ENCODE measurements at regions not wholly inside any gene's neighbourhood (a gene's known extent, or its start where the extent isn't known, plus 50 kb on each side); places are given as distances from the start of the nearest gene placed in this dataset.
"Not testable (repeated sequence)": the region's sequence is repeated elsewhere in the genome, so short reads cannot be mapped to it uniquely, and the experiment has no call there.

DNA sequence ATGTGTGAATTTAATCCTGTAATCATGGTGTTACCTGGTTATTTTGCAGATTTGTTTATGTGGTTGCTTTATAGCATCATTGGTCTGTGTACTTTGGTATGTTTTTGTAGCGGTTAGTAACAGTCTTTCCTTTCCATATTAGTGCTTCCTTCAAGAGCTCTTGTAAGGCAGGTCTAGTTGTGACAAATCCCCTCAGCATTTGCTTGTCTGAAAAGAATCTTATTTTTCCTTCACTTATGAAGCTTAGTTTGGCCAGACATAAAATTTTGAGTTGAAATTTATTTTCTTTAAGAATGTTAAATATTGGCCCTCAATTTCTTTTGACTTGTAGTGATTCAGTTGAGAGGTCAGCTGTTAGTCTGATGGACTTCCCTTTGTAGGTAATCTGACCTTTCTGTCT is 1096.1 kb upstream of the SLIT2 start:
- DNase-seq (ENCODE audit: low spot score in 2 of 2) = no peak
- in situ Hi-C loops (cut with MboI; ENCODE audit: low sequenced_read_pairs) = no loop called here
- Histone ChIP-seq H3K4me1 (no peaks in the 10 kb centered on the region), H3K4me3 (no peak overlapping the region), H3K27me3 (ENCODE audit: low read depth) (no peaks in the 10 kb centered on the region; the same call in 1 of the 2 replicates), H3K9me3 (no peaks in the 10 kb centered on the region), H3K36me3 (replicated peaks) (no peaks in the 10 kb centered on the region)

DNA sequence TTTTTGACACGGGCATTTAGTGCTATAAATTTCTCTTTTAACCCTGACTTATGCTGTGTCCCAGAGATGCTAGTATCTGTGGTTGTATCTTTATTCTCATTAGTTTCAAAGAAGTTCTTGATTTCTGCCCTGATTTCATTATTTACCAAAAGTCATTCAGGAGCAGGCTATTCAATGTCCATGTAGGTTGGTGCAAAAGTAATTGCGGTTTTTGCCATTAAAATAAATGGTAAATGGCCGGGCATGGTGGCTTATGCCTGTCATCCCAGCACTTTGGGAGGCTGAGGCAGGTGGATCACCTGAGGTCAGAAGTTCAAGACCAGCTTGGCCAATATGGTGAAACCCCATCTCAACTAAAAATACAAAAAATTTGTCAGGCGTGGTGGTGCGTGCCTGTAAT is 1097.4 kb upstream of the SLIT2 start:
- H3K9me3 ChIP-seq; H3K4me3 ChIP-seq; DNase-seq (ENCODE audit: low spot score in 2 of 2); H3K36me3 ChIP-seq (replicated peaks); in situ Hi-C loops (cut with MboI; ENCODE audit: low sequenced_read_pairs); H3K27me3 ChIP-seq (ENCODE audit: low read depth); H3K4me1 ChIP-seq: not testable (repeated sequence)

DNA sequence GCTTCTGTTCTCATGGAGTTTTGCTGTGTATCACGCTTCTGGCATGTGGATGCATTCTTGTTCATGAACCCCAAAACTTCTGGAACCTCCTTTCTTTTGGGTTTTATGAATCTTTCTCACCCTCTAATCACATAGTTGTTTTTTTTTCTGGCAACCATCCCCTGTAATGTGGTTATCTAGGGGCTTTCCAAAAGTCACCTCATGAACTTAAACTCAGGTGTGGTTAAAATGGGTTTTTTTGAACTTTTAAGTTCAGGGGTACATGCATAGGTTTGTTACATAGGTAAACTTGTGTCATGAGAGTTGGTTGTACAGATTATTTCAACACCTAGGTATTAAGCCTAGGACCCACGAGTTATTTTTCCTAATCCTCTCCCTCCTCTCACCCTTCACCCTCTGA is 1099.4 kb upstream of the SLIT2 start:
- no peak for DNase-seq (ENCODE audit: low spot score in 2 of 2)
- H3K4me3 ChIP-seq = no peak overlapping the region
- H3K4me1 ChIP-seq = no peaks in the 10 kb centered on the region
- in situ Hi-C loops (cut with MboI; ENCODE audit: low sequenced_read_pairs) = no loop called here
- no peaks in the 10 kb centered on the region for H3K36me3 ChIP-seq (replicated peaks)
- no peaks in the 10 kb centered on the region for H3K27me3 ChIP-seq (ENCODE audit: low read depth)
- H3K9me3 ChIP-seq = no peaks in the 10 kb centered on the region

DNA sequence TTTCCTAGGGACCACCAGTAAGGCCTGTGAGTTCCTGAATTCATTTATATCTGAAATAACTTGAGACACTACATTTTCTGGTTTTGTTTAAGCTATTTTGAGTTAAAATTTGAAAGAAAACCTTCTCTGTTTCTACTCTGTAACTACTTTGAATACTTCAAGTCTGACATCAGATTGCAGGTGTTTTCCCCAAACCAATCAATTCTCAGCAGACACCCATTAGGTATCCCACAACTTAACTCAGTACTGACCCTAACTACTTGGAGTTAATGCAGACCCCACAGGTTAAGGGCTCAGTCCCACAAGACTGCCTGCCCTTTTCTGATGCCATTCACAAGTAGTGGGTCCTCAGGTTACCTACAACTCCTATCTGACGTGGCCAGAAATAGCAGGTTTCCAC is 1100.0 kb upstream of the SLIT2 start:
- in situ Hi-C loops (cut with MboI; ENCODE audit: low sequenced_read_pairs) = no loop called here
- Histone ChIP-seq H3K36me3 (replicated peaks) (no peaks in the 10 kb centered on the region), H3K27me3 (ENCODE audit: low read depth) (no peaks in the 10 kb centered on the region), H3K4me3 (no peak overlapping the region), H3K4me1 (no peaks in the 10 kb centered on the region), H3K9me3 (no peaks in the 10 kb centered on the region)
- no peak for DNase-seq (ENCODE audit: low spot score in 2 of 2)

DNA sequence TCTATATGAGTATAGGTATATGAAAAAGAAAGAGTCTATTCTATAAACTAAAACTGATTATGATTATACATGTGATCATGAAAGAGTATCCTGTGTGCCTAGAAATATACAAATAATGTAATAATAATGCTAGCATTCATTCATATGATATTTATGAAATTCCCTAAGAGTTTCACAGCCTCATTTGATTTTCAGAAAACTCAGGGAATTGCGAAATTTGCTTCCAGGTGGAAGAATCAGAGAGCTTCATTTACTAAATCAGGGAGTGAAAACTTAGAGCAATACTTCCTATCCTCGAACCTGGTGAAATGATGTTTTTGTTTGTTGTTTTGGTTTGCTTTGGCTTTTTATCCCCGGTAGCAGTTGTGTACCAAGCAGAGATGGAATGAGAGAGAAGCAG is 1105.7 kb upstream of the SLIT2 start:
- no peak overlapping the region for H3K4me3 ChIP-seq
- H3K4me1 ChIP-seq = no peaks in the 10 kb centered on the region
- no peak for DNase-seq (ENCODE audit: low spot score in 2 of 2)
- H3K27me3 ChIP-seq (ENCODE audit: low read depth) = peaks cover 3% of the 10 kb centered on the region; the same call in 1 of the 2 replicates
- in situ Hi-C loops (cut with MboI; ENCODE audit: low sequenced_read_pairs) = no loop called here
- no peaks in the 10 kb centered on the region for H3K36me3 ChIP-seq (replicated peaks)
- H3K9me3 ChIP-seq = no peaks in the 10 kb centered on the region

DNA sequence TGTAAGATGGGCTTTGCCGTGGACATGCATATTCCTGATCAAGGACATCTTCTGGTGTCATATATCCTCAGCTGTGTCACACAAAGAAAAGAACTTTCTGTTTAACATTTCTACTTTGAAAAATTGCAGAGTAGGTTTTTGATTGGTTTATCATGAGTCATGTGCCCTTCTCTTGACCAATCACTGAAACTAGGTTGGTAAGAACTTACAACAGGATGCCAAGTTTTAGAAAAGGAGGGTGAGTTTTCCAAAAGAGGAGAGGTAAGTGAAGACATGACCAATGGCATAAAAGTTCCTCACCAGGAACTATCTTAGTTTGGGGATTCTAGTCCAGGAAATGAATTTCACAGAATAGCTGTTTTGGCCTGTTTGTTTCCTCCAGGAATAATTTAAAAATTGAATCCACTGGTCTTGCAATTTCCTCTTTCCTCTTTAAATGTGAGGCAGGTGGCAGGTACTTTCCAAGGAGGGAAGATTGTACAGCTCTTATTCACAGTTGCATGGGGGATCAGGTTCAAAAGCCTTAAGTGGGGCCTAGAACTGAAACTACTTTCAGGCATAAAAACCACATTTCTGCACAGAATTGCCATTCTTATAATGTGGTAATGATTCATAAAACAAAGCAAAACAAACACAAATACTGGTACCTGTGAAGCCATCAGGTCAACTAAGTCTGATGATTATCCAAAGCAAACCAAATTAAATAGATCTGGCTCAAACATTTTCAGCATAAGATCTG is 1114.5 kb upstream of the LCORL start:
- H3K27me3 ChIP-seq (ENCODE audit: low read depth) = peaks cover under 1% of the 10 kb centered on the region; the same call in 1 of the 2 replicates
- in situ Hi-C loops (cut with MboI; ENCODE audit: low sequenced_read_pairs) = no loop called here
- no peak overlapping the region for H3K4me3 ChIP-seq
- no peaks in the 10 kb centered on the region for H3K36me3 ChIP-seq (replicated peaks)
- no peak for DNase-seq (ENCODE audit: low spot score in 2 of 2)
- H3K4me1 ChIP-seq = no peaks in the 10 kb centered on the region
- no peaks in the 10 kb centered on the region for H3K9me3 ChIP-seq

DNA sequence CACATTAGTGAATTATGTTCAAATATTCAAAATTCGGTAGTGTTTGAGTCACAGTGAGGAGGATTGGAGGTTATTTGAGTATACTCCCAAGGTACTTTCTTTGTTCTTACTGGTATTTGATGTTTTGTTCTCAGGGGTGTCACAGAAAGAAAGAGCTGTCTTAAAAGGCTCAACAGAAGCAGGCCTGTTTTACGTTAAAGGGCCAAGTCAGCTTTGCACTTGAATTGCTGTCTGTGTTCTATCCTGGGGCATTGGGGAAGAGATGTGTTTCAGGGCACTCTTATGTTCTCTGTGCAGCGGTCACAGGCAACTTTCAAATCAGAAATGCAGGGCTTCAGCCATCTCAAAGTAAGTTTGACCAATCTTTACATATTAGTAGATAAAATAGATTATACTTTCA is 1113.1 kb upstream of the LCORL start:
- Histone ChIP-seq H3K36me3 (replicated peaks) (no peaks in the 10 kb centered on the region), H3K27me3 (ENCODE audit: low read depth) (peaks cover 3% of the 10 kb centered on the region; the same call in 1 of the 2 replicates), H3K9me3 (no peaks in the 10 kb centered on the region), H3K4me3 (no peak overlapping the region), H3K4me1 (no peaks in the 10 kb centered on the region)
- peak in 1 of 2 experiments; percentile 4 for DNase-seq (ENCODE audit: low spot score in 2 of 2)
- in situ Hi-C loops (cut with MboI; ENCODE audit: low sequenced_read_pairs) = no loop called here

DNA sequence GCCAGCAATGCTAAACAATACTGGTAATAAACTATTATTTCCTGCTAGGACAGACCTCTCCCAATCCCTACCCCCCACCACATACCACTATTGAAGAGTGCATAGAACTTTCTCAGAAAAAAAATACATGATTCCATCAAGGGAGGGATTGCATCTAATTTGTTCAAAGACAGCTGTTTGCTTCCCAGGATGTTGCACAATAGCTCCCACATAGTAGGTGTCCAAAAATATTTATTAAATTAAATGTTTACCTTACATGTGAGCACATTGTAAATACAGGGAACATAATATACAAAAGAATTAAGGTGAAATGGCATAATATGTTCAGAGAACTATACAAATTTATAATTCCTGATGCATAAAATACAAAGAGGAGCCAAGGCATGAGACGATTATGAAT is 1111.8 kb upstream of the LCORL start:
- Histone ChIP-seq H3K27me3 (ENCODE audit: low read depth) (peaks cover 3% of the 10 kb centered on the region; the same call in 1 of the 2 replicates), H3K4me1 (no peaks in the 10 kb centered on the region), H3K9me3 (no peaks in the 10 kb centered on the region), H3K4me3 (no peak overlapping the region), H3K36me3 (replicated peaks) (no peaks in the 10 kb centered on the region)
- no peak for DNase-seq (ENCODE audit: low spot score in 2 of 2)
- in situ Hi-C loops (cut with MboI; ENCODE audit: low sequenced_read_pairs) = no loop called here

DNA sequence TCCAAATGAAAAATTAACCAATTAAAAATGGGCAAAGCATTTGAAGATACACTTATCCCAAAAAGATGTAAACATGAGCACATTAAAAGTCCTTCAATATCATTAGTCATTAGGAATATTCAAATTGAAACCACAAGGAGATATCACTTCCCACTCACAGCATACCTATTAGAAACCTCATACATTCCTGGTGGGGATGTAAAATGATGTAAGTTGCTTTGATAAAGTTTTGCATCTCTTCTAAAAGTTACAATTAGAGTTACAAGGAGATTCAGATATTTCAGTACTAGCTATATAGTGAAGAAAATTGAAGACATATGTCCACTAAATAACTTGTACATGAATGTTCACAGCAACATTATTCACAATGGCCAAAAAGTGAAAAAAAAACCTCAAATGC is 1109.3 kb upstream of the LCORL start:
- Histone ChIP-seq H3K27me3 (ENCODE audit: low read depth) (peaks cover 3% of the 10 kb centered on the region; the same call in 1 of the 2 replicates), H3K36me3 (replicated peaks) (no peaks in the 10 kb centered on the region), H3K9me3 (no peaks in the 10 kb centered on the region), H3K4me1 (no peaks in the 10 kb centered on the region), H3K4me3 (no peak overlapping the region)
- in situ Hi-C loops (cut with MboI; ENCODE audit: low sequenced_read_pairs) = no loop called here
- DNase-seq (ENCODE audit: low spot score in 2 of 2) = no peak

DNA sequence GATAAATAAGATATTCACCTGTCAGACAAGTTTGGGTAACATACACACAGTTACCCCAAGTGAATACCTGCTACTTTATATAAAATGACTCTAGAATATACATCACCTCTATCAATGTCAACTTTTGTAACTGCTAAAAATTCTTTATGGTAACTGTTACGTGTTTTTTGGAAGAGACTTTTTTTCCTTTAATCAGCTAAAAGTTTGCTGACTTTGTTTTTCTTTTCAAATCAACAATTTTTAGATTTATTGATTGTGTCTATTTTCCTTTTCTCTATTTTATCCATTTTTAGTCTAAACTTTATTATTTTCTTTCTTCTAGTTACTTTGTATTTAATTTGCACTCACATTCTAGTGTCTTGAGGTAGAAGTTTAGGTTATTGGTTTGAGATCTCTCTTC is 1106.6 kb upstream of the LCORL start:
- H3K9me3 ChIP-seq = no peaks in the 10 kb centered on the region
- peaks cover 3% of the 10 kb centered on the region; the same call in 1 of the 2 replicates for H3K27me3 ChIP-seq (ENCODE audit: low read depth)
- no peak for DNase-seq (ENCODE audit: low spot score in 2 of 2)
- no peaks in the 10 kb centered on the region for H3K4me1 ChIP-seq
- no peak overlapping the region for H3K4me3 ChIP-seq
- in situ Hi-C loops (cut with MboI; ENCODE audit: low sequenced_read_pairs) = no loop called here
- H3K36me3 ChIP-seq (replicated peaks) = no peaks in the 10 kb centered on the region

DNA sequence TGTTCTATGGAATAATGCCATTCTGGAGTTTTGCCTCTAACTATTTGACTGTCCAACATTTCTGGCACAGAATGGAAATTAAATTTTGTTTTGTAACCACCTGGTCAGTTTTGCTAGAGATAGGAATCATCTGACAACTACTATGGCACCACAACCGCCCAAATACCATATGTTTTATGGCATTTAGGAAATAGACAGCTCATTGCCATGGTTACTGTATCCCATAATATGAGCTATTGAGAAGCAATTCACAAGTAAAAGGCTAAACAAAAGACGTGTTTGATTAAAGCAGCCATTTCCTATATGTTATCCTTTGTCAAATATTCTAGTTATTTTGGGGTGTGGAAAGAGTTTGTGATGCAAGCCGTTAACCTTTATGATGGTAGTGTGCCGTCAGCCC is 1105.3 kb upstream of the LCORL start:
- Histone ChIP-seq H3K36me3 (replicated peaks) (no peaks in the 10 kb centered on the region), H3K4me1 (no peaks in the 10 kb centered on the region), H3K27me3 (ENCODE audit: low read depth) (peaks cover 8% of the 10 kb centered on the region), H3K4me3 (no peak overlapping the region), H3K9me3 (no peaks in the 10 kb centered on the region)
- no peak for DNase-seq (ENCODE audit: low spot score in 2 of 2)
- in situ Hi-C loops (cut with MboI; ENCODE audit: low sequenced_read_pairs) = no loop called here

DNA sequence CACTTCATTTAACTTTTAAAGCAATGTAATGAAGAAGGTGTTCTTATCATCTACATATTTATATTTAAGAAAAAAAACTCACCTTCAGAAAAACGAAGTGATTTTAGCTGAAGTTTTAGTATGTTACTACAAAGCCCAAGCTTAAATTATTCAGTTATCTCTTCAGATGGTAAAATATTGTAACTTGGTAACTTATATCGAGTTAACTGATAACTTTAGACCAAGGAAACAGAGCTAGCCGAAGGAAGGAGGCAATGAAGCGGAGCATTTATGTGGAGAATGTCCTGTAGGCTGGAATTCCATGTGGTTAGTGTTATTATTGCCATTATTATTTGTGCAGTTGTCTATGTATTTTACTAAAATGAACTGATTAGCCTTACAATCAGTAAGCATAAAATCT is 1102.1 kb upstream of the LCORL start:
- Histone ChIP-seq H3K36me3 (replicated peaks) (no peaks in the 10 kb centered on the region), H3K27me3 (ENCODE audit: low read depth) (peaks cover 5% of the 10 kb centered on the region), H3K4me3 (no peak overlapping the region), H3K9me3 (no peaks in the 10 kb centered on the region), H3K4me1 (no peaks in the 10 kb centered on the region)
- in situ Hi-C loops (cut with MboI; ENCODE audit: low sequenced_read_pairs) = no loop called here
- DNase-seq (ENCODE audit: low spot score in 2 of 2) = no peak

DNA sequence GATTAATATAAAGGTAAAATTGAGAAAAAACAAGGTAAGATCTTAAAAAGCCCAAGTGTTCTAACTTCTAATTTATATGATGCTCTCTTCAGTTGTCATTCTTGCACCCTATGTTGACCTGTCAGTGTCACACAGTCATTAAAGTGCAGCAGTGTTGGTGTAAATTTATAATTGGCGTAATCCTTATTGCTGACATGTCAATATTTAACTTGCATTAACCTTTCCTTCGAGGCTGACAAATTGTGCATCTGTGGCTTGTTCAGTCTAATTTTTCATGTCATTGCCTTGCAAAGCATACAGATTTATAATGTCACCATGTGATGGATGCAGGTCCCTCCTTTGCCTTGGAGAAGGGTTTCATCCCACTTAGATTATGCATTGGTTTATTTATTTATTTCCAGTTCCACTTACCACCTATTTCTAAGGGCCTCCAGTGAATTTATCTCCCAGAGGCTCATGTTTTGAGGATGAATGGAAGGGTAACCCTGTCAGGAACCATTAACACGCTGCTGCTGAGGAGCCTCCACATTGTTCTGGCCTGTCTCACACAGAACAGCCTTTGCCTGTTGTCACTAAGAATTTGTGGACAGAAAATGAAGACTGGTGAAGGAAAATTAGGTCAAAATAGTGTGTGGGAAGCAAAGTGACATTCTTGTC is 1098.5 kb upstream of the LCORL start:
- peaks cover 5% of the 10 kb centered on the region for H3K27me3 ChIP-seq (ENCODE audit: low read depth)
- DNase-seq (ENCODE audit: low spot score in 2 of 2) = no peak
- in situ Hi-C loops (cut with MboI; ENCODE audit: low sequenced_read_pairs) = no loop called here
- H3K36me3 ChIP-seq (replicated peaks) = no peaks in the 10 kb centered on the region
- no peak overlapping the region for H3K4me3 ChIP-seq
- no peaks in the 10 kb centered on the region for H3K9me3 ChIP-seq
- no peaks in the 10 kb centered on the region for H3K4me1 ChIP-seq

DNA sequence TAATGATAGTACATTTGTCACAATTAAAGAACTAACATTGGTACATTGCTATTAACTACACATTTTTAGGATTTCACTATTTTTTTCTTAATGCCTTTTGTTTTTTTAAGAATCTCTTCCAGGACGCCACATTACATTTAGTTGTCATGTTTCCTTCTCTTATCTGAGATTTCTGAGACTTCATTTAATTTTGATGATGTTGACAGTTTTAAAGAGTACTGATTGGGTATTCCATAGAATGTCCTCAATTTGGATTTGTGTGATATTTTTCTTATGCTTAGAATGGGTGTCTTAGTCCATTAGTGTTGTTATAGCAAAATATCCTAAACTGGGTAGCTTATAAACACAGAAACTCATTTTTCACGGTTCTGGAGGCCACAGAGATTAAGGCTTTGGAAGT is 1095.5 kb upstream of the LCORL start:
- Histone ChIP-seq H3K9me3 (no peaks in the 10 kb centered on the region), H3K27me3 (ENCODE audit: low read depth) (no peaks in the 10 kb centered on the region), H3K4me3 (no peak overlapping the region), H3K36me3 (replicated peaks) (no peaks in the 10 kb centered on the region), H3K4me1 (no peaks in the 10 kb centered on the region)
- in situ Hi-C loops (cut with MboI; ENCODE audit: low sequenced_read_pairs) = no loop called here
- no peak for DNase-seq (ENCODE audit: low spot score in 2 of 2)
